H9 (cell line): ENCODE measurements at regions not wholly inside any gene's neighbourhood (a gene's known extent, or its start where the extent isn't known, plus 50 kb on each side); places are given as distances from the start of the nearest gene placed in this dataset.

Experiments used
- DNase-seq: peaks from one replicate; pipeline ENCODE4 v3.0.0-alpha.2; 2017
- H2AFZ ChIP-seq: one replicate; pipeline ENCODE4 v1.6.1; 2013; ENCODE audit warnings: mild to moderate bottlenecking, low read length, control low read depth, moderate library complexity
- H2AK5ac ChIP-seq: 2 replicates; pipeline ENCODE4 v1.6.1; 2013; ENCODE audit warnings: low read length, control low read depth, mixed read lengths; ENCODE audit not compliant: insufficient read length
- H2BK120ac ChIP-seq: one replicate; pipeline ENCODE4 v1.6.1; 2013; ENCODE audit warnings: low read depth, mild to moderate bottlenecking, low read length, control low read depth, inconsistent platforms; ENCODE audit not compliant: poor library complexity, severe bottlenecking
- H2BK12ac ChIP-seq: 2 replicates; pipeline ENCODE4 v1.6.1; 2013; ENCODE audit warnings: low read length, control low read depth, mixed read lengths, low read depth; ENCODE audit not compliant: insufficient read length
- H2BK15ac ChIP-seq: 2 replicates; pipeline ENCODE4 v1.6.1; 2013; ENCODE audit warnings: low read depth, low read length, control low read depth
- H2BK20ac ChIP-seq: one replicate; pipeline ENCODE4 v1.6.1; 2013; ENCODE audit warnings: low read depth, mild to moderate bottlenecking, low read length, control low read depth, inconsistent platforms; ENCODE audit not compliant: poor library complexity, severe bottlenecking
- H2BK5ac ChIP-seq: 2 replicates; pipeline ENCODE4 v1.6.1; 2013; ENCODE audit warnings: low read length, control low read depth, mixed read lengths; ENCODE audit not compliant: insufficient read length
- H3K14ac ChIP-seq: 2 replicates; pipeline ENCODE4 v1.6.1; 2013; ENCODE audit warnings: low read length, control low read depth; ENCODE audit not compliant: insufficient read depth
- H3K18ac ChIP-seq: 2 replicates; pipeline ENCODE4 v1.6.1; 2013; ENCODE audit warnings: low read depth, mild to moderate bottlenecking, mixed read lengths, low read length, control low read depth; ENCODE audit not compliant: insufficient read length
- H3K23ac ChIP-seq: 2 replicates; pipeline ENCODE4 v1.6.1; 2013; ENCODE audit warnings: low read length, control low read depth, mixed read lengths, low read depth; ENCODE audit not compliant: insufficient read length
- H3K23me2 ChIP-seq: 2 replicates; pipeline ENCODE4 v1.6.1; 2013; ENCODE audit warnings: low read depth, mild to moderate bottlenecking, mixed read lengths, low read length, control low read depth; ENCODE audit not compliant: insufficient read length, poor library complexity, severe bottlenecking
- H3K27ac ChIP-seq: 2 replicates; pipeline ENCODE4 v1.5.1; 2013; ENCODE audit warnings: low read length, control low read depth, mixed read lengths, low read depth; ENCODE audit not compliant: insufficient read length
- H3K27me3 ChIP-seq: 2 replicates; pipeline ENCODE4 v1.6.1; 2013; ENCODE audit warnings: low read length, control low read depth, inconsistent platforms; ENCODE audit not compliant: insufficient read depth
- H3K4ac ChIP-seq: 2 replicates; pipeline ENCODE4 v1.6.1; 2013; ENCODE audit warnings: low read depth, mild to moderate bottlenecking, control low read depth, inconsistent platforms, low read length, moderate library complexity
- H3K4me1 ChIP-seq: 2 replicates; pipeline ENCODE4 v1.6.1; 2013; ENCODE audit warnings: low read length, control low read depth, inconsistent platforms; ENCODE audit not compliant: insufficient read depth
- H3K4me2 ChIP-seq: 2 replicates; pipeline ENCODE4 v1.6.1; 2013; ENCODE audit warnings: low read length, control low read depth, mixed read lengths; ENCODE audit not compliant: insufficient read length, insufficient read depth
- H3K56ac ChIP-seq: 2 replicates; pipeline ENCODE4 v1.6.1; 2013; ENCODE audit warnings: low read depth, mild to moderate bottlenecking, mixed read lengths, low read length, control low read depth; ENCODE audit not compliant: insufficient read length
- H3K79me1 ChIP-seq: 2 replicates; pipeline ENCODE4 v1.6.1; 2013; ENCODE audit warnings: low read depth, mild to moderate bottlenecking, moderate library complexity, low read length, control low read depth, inconsistent platforms; ENCODE audit not compliant: insufficient read depth, poor library complexity, severe bottlenecking
- H3K79me2 ChIP-seq: 2 replicates; pipeline ENCODE4 v1.6.1; 2013; ENCODE audit warnings: low read length, control low read depth, inconsistent platforms; ENCODE audit not compliant: insufficient read depth
- H3K9ac ChIP-seq: 2 replicates; pipeline ENCODE4 v1.6.1; 2013; ENCODE audit warnings: low read length, control low read depth, mixed read lengths; ENCODE audit not compliant: insufficient read length; ENCODE audit errors: extremely low read depth
- H3K9me3 ChIP-seq: one replicate; pipeline ENCODE4 v1.6.1; 2013; ENCODE audit warnings: low read depth, low read length, inconsistent platforms; ENCODE audit not compliant: control insufficient read depth
- H3T11ph ChIP-seq: one replicate; pipeline ENCODE4 v1.6.1; 2013; ENCODE audit warnings: mild to moderate bottlenecking, low read length, control low read depth, inconsistent platforms
- H4K20me1 ChIP-seq: one replicate; pipeline ENCODE4 v1.6.1; 2013; ENCODE audit not compliant: control insufficient read depth, insufficient read length, insufficient read depth
- H4K5ac ChIP-seq: 2 replicates; pipeline ENCODE4 v1.6.1; 2013; ENCODE audit warnings: low read depth, mild to moderate bottlenecking, mixed read lengths, low read length, control low read depth; ENCODE audit not compliant: insufficient read length
- H4K8ac ChIP-seq: replicated peaks from 2 replicates; pipeline ENCODE4 v1.6.1; 2013; ENCODE audit warnings: low read length, control low read depth, mixed read lengths, low read depth; ENCODE audit not compliant: insufficient read length
- H4K91ac ChIP-seq: 2 replicates; pipeline ENCODE4 v1.6.1; 2013; ENCODE audit warnings: low read depth, mild to moderate bottlenecking, moderate library complexity, mixed read lengths, low read length, control low read depth; ENCODE audit not compliant: insufficient read length
- H3K27ac Mint-ChIP-seq, 3 experiments: 2 replicates in 2 of 3; 3 replicates in 1 of 3; pipeline ENCODE4 v1.8.0; 2020 to 2021; ENCODE audit warnings: mixed read lengths in 3 of 3, mild to moderate bottlenecking in 1 of 3, moderate library complexity in 1 of 3
- H3K27me3 Mint-ChIP-seq: 2 replicates; pipeline ENCODE4 v1.8.0; 2021; ENCODE audit warnings: low read depth, mild to moderate bottlenecking, moderate library complexity, mixed read lengths
- H3K36me3 Mint-ChIP-seq, 3 experiments: 2 replicates in 2 of 3; 3 replicates in 1 of 3; pipeline ENCODE4 v1.8.0; 2020 to 2021; ENCODE audit warnings: low read depth in 3 of 3, mixed read lengths in 3 of 3; ENCODE audit not compliant: insufficient read depth in 1 of 3
- H3K4me1 Mint-ChIP-seq, 2 experiments: 2 replicates each; pipeline ENCODE4 v1.8.0; 2020; ENCODE audit warnings: mixed read lengths in 2 of 2
- H3K4me3 Mint-ChIP-seq, 2 experiments: 2 replicates in 1 of 2; 3 replicates in 1 of 2; pipeline ENCODE4 v1.8.0; 2020 to 2021; ENCODE audit warnings: mild to moderate bottlenecking in 2 of 2, mixed read lengths in 2 of 2, moderate library complexity in 1 of 2
- H3K9me3 Mint-ChIP-seq, 2 experiments: 2 replicates in 1 of 2; 3 replicates in 1 of 2; pipeline ENCODE4 v1.8.0; 2020; ENCODE audit warnings: mild to moderate bottlenecking in 2 of 2, mixed read lengths in 2 of 2, moderate library complexity in 1 of 2
- CTCF ChIP-seq: fragments of 200-600 bp; sonication (generic); conservative IDR thresholded peaks from 3 replicates; pipeline ENCODE4 v1.8.0; 2021; ENCODE audit warnings: antibody characterized with exemption, mild to moderate bottlenecking
- WGBS: extraction: QIAGEN DNeasy Blood & Tissue Kit; methylation state at CpG from one replicate; pipeline ENCODE4 v1.1.7; 2013; ENCODE audit warnings: missing lambda C conversion rate, low lambda C conversion rate, mixed read lengths; ENCODE audit not compliant: insufficient read length; ENCODE audit errors: extremely low coverage; 5-methylcytosine and 5-hydroxymethylcytosine counted together

GRCh38 chr13:68128297-68128915 is 898.3 kb upstream of the PCDH9 start:
- Histone ChIP-seq H2BK20ac (no peak overlapping the region), H3K23me2 (no peaks in the 10 kb centered on the region), H2BK120ac (no peak overlapping the region), H2AFZ (no peak overlapping the region), H4K20me1 (no peaks in the 10 kb centered on the region), H3K79me2 (no peaks in the 10 kb centered on the region), H3K9me3 (no peaks in the 10 kb centered on the region), H2BK5ac (no peak overlapping the region), H4K8ac (no peak overlapping the region), H3K27me3 (no peaks in the 10 kb centered on the region), H3K4me2 (no peak overlapping the region), H3K4me1 (no peaks in the 10 kb centered on the region), H2BK12ac (no peak overlapping the region), H3K27ac (no peak overlapping the region), H3K4ac (no peak overlapping the region), H3T11ph (no peak overlapping the region), H3K9ac (no peak overlapping the region), H3K18ac (no peak overlapping the region), H3K14ac (no peak overlapping the region), H3K56ac (no peak overlapping the region), H3K23ac (no peak overlapping the region), H4K91ac (no peak overlapping the region), H3K79me1 (no peaks in the 10 kb centered on the region), H4K5ac (no peak overlapping the region), H2AK5ac (no peak overlapping the region), H2BK15ac (no peak overlapping the region)
- TF ChIP-seq CTCF, result no peak
- no peak for DNase-seq
- Mint-ChIP-seq H3K4me1 (peaks cover 0 to 2% of the 10 kb centered on the region in 2 experiments; a peak in 1 of 4 replicates), H3K27me3 (no peaks in the 10 kb centered on the region), H3K27ac (no peak overlapping the region; a peak in 1 of 7 replicates), H3K4me3 (no peak overlapping the region), H3K36me3 (peaks cover 0 to 5% (median 2%) of the 10 kb centered on the region in 3 experiments; a peak in 2 of 7 replicates), H3K9me3 (peaks cover 0 to 6% of the 10 kb centered on the region in 2 experiments; a peak in 1 of 5 replicates)
- WGBS, result no CpG with 5 or more reads among the region's 7 CpGs
